Fibroblast of pulmonary artery (primary cell): ENCODE measurements at regions not wholly inside any gene's neighbourhood (a gene's known extent, or its start where the extent isn't known, plus 50 kb on each side); places are given as distances from the start of the nearest gene placed in this dataset.

Experiments
- DNase-seq: peaks from one replicate; pipeline ENCODE4 v3.0.0-alpha.2; 2010; ENCODE audit warnings: low read depth
- H3K4me3 ChIP-seq: replicated peaks from 2 replicates; pipeline ENCODE4 v1.5.1; 2011; ENCODE audit warnings: low read depth, mild to moderate bottlenecking, control low read depth, low read length, moderate library complexity
- CTCF ChIP-seq: IDR thresholded peaks from 2 replicates; pipeline ENCODE4 v1.5.1; 2011; ENCODE audit warnings: mild to moderate bottlenecking, control low read depth, low read length, inconsistent platforms; ENCODE audit errors: missing control alignments

GRCh38 chr6:47168180-47168579, 126.0 kb upstream of the ADGRF1 start:
- H3K4me3 ChIP-seq: no peak overlapping the region
- DNase-seq: peak; percentile 96
- TF ChIP-seq CTCF: no peak

- TF ChIP-seq CTCF: no peak
- H3K4me3 ChIP-seq: no peak overlapping the region
- DNase-seq: no peak
Measured at GRCh38 chr6:47165918-47166317, 123.8 kb upstream of the ADGRF1 start.

- no peak for TF ChIP-seq CTCF
- no peak overlapping the region for H3K4me3 ChIP-seq
- no peak for DNase-seq
Measured at GRCh38 chr6:47164877-47165276, 122.7 kb upstream of the ADGRF1 start.

- no peak overlapping the region for H3K4me3 ChIP-seq
- no peak for TF ChIP-seq CTCF
- no peak for DNase-seq
Measured at GRCh38 chr6:47163536-47163935, 121.4 kb upstream of the ADGRF1 start.

GRCh38 chr6:47162793-47163192, 120.7 kb upstream of the ADGRF1 start:
- TF ChIP-seq CTCF: no peak
- H3K4me3 ChIP-seq: no peak overlapping the region
- DNase-seq: no peak

- no peak for TF ChIP-seq CTCF
- H3K4me3 ChIP-seq: no peak overlapping the region
- no peak for DNase-seq
Measured at GRCh38 chr6:47162231-47162630, 120.1 kb upstream of the ADGRF1 start.

- DNase-seq: peak; percentile 63
- no peak overlapping the region for H3K4me3 ChIP-seq
- TF ChIP-seq CTCF: no peak
Measured at GRCh38 chr6:47161176-47161687, 119.1 kb upstream of the ADGRF1 start.
